ENCODE measurements at regions not wholly inside any gene's neighbourhood (a gene's known extent, or its start where the extent isn't known, plus 50 kb on each side); places are given as distances from the start of the nearest gene placed in this dataset.

GRCh38 chr10:9911488-9911887, 1106.2 kb upstream of the CELF2 start:
- no peak overlapping the region for H3K56ac ChIP-seq (ENCODE audit: extremely low read depth, insufficient read depth, low read length)
- ChIA-PET CTCF (no interaction called here), POLR2A (ENCODE audit: unreplicated experiment) (no interaction called here)
- no peak overlapping the region for H2BK5ac ChIP-seq (ENCODE audit: low read depth, low read length, poor library complexity, severe bottlenecking)
- no peaks in the 10 kb centered on the region for H4K20me1 ChIP-seq (ENCODE audit: insufficient read depth, low read length)
- WGBS, 2 experiments (ENCODE audit: extremely low coverage in 2 of 2, insufficient read length in 1 of 2), result no CpG with 5 or more reads among the region's 7 CpGs
- no peak overlapping the region for H3K23ac ChIP-seq (ENCODE audit: low read depth, low read length)
- H3K4me2 ChIP-seq (ENCODE audit: low read depth, low read length), result no peak overlapping the region
- H2BK15ac ChIP-seq (ENCODE audit: low read depth, low read length), result no peak overlapping the region
- H3K27ac ChIP-seq (ENCODE audit: insufficient read depth, low read length), result no peak overlapping the region
- TF ChIP-seq CHD1 (IDR thresholded peaks at IDR 0.05; ENCODE audit: low read depth, low read length) (no peak), ELK1 (IDR thresholded peaks at IDR 0.05; ENCODE audit: borderline replicate concordance, low read depth, low read length) (no peak), POLR2A (IDR thresholded peaks at IDR 0.05; ENCODE audit: low read depth, low read length) (no peak), CEBPB (IDR thresholded peaks at IDR 0.05; ENCODE audit: low read depth, low read length) (no peak), USF2 (IDR thresholded peaks at IDR 0.05; ENCODE audit: low read depth, low read length) (no peak), SMC3 (IDR thresholded peaks at IDR 0.05; ENCODE audit: low read depth, low read length) (no peak), NFE2L2 (IDR thresholded peaks at IDR 0.05; ENCODE audit: low read depth, low read length) (no peak), RFX5 (IDR thresholded peaks at IDR 0.05; ENCODE audit: low read depth, low read length) (no peak), CTCF (conservative IDR thresholded peaks at IDR 0.05; ENCODE audit: low read depth, low read length) (no peak), MXI1 (IDR thresholded peaks at IDR 0.05; ENCODE audit: borderline replicate concordance, low read depth, low read length) (no peak), RAD21 (IDR thresholded peaks at IDR 0.05; ENCODE audit: low read length) (no peak), BHLHE40 (IDR thresholded peaks at IDR 0.05; ENCODE audit: low read depth, low read length) (no peak), MAZ (IDR thresholded peaks at IDR 0.05; ENCODE audit: borderline replicate concordance, low read depth, low read length) (no peak)
- dilution Hi-C loops (cut with HindIII; ENCODE audit: low sequenced_read_pairs, unreplicated experiment), result no loop called here
- no peak overlapping the region for H3K4me3 ChIP-seq (ENCODE audit: insufficient read depth, low read depth, low read length)
- no peak overlapping the region for H3K4ac ChIP-seq (ENCODE audit: low read depth, low read length)
- no peak overlapping the region for H2AK9ac ChIP-seq (replicated peaks; ENCODE audit: low read depth, low read length, poor library complexity)
- H3K9me1 ChIP-seq (ENCODE audit: insufficient read depth, low read length), result no peaks in the 10 kb centered on the region
- no TSS peak for BruUV-seq (replicated peaks)
- no peaks in the 10 kb centered on the region for H3K4me1 ChIP-seq (ENCODE audit: control insufficient read depth, insufficient read depth, low read length)
- H4K91ac ChIP-seq (ENCODE audit: insufficient read depth, low read depth, low read length), result no peak overlapping the region
- ATAC-seq (ENCODE audit: low read depth) (no peak), DNase-seq (no peak)
- intact Hi-C loops (cut with micrococcal nuclease), result no loop called here
- H4K8ac ChIP-seq (ENCODE audit: low read depth in 2 of 2, low read length in 2 of 2), result no peak overlapping the region
- no peak overlapping the region for H2BK20ac ChIP-seq (ENCODE audit: low read depth, low read length)
- no peak overlapping the region for H3K14ac ChIP-seq (replicated peaks; ENCODE audit: low read depth, low read length)
- no peak overlapping the region for H2BK120ac ChIP-seq (ENCODE audit: low read depth, low read length)
- H3K27me3 ChIP-seq (ENCODE audit: control insufficient read depth, insufficient read depth, low read length), result no peaks in the 10 kb centered on the region
- no peak overlapping the region for H3K9ac ChIP-seq (ENCODE audit: low read depth, low read length)
- H4K5ac ChIP-seq (ENCODE audit: low read depth, low read length), result no peak overlapping the region
- in situ Hi-C loops (cut with MboI; ENCODE audit: low sequenced_read_pairs), result no loop called here
- no peaks in the 10 kb centered on the region for H3K36me3 ChIP-seq (ENCODE audit: control insufficient read depth, insufficient read depth, low read length)
- no peak overlapping the region for H3K18ac ChIP-seq (ENCODE audit: low read depth, low read length)
- no peak overlapping the region for H2AK5ac ChIP-seq (ENCODE audit: low read depth, low read length)
- no peak overlapping the region for H2AFZ ChIP-seq (replicated peaks; ENCODE audit: low read length, poor library complexity)
- no peaks in the 10 kb centered on the region for H3K79me1 ChIP-seq (ENCODE audit: low read depth in 1 of 2, low read length in 2 of 2)
- H3K9me3 ChIP-seq (ENCODE audit: control insufficient read depth, insufficient read depth, low read length), result peaks cover 2% of the 10 kb centered on the region; the same call in 1 of the 2 replicates

Measured in IMR-90 (cell line).